T-helper 9 cell (primary cell): ENCODE measurements at regions not wholly inside any gene's neighbourhood (a gene's known extent, or its start where the extent isn't known, plus 50 kb on each side); places are given as distances from the start of the nearest gene placed in this dataset.
"Not testable (repeated sequence)": the region's sequence is repeated elsewhere in the genome, so short reads cannot be mapped to it uniquely, and the experiment has no call there.

Experiments used
- DNase-seq: peaks from one replicate; pipeline ENCODE4 v3.0.0-alpha.2; 2020

- DNase-seq, result no peak
These were observed 160.5 kb upstream of the C2CD4B start for GRCh38 chr15:62325597-62325996.

- no peak for DNase-seq
These were observed 161.5 kb upstream of the C2CD4B start for GRCh38 chr15:62326460-62327011.

GRCh38 chr15:62327406-62327805, 162.3 kb upstream of the C2CD4B start:
- DNase-seq, result no peak

- DNase-seq, result not testable (repeated sequence)
These were observed 167.4 kb upstream of the C2CD4B start for GRCh38 chr15:62332472-62332871.

GRCh38 chr15:62334536-62334935, 169.5 kb upstream of the C2CD4B start:
- no peak for DNase-seq

DNA sequence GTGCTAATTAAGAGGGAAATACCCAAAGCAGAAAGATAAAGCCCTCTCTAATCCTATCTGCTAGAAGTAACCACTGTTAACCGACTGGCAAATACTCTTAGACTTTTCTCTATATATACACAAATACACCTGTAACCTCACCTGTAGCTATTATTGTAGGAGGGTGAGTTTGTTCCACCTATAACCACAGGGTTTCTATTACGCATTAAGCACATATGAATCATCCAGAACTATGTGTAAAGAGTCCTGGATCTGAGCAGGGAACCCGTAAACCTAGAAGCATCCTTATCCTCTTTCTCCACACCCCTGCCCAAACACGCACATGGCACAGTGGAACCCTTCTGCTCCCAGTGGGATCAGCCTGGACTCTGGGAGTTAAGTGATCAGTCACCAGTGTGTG, 172.8 kb upstream of the C2CD4B start:
- DNase-seq, result no peak

GRCh38 chr15:62338497-62338896, 173.4 kb upstream of the C2CD4B start:
- DNase-seq, result no peak

DNA sequence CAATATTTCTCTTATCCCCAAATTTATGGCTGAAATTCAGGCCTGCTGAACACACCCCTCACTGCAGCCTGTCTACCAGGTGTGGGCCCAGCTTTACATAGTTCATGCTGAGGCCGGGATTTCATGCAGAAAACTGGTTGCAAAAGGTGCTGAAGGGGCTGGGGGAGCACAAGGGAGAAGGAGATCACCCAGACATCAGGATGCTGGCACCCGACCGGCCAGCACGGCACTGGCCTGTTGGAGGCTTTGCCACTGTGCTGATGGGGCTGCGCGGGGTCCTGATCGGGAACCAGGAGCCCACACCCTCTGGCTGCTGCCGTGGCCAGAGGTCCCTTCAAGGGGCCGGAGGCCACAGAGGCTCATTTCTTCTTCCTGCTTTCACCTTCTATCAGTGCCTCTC, 177.9 kb upstream of the C2CD4B start:
- DNase-seq, result no peak

DNA sequence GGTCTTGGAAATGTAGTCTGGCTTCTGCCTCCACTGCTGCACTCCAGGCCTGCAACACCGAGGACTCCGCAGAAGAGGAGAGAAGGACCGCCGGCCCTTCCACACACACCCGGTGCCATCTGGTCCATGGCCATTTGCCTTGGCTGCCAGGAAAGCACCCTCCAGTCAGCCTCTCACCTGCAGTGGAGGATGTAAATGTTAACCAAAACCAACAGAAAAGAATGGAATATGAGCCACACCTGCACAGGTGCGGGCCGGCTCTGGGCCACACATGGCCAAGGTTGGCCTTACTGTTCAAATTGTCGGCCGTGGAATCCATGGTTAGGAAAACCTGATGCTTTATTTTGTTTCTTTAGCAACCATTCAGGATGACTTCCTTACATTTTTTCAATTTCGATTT, 178.3 kb upstream of the C2CD4B start:
- no peak for DNase-seq

- DNase-seq, result peak; percentile 26
These were observed 179.9 kb upstream of the C2CD4B start for GRCh38 chr15:62344806-62345539.

DNA sequence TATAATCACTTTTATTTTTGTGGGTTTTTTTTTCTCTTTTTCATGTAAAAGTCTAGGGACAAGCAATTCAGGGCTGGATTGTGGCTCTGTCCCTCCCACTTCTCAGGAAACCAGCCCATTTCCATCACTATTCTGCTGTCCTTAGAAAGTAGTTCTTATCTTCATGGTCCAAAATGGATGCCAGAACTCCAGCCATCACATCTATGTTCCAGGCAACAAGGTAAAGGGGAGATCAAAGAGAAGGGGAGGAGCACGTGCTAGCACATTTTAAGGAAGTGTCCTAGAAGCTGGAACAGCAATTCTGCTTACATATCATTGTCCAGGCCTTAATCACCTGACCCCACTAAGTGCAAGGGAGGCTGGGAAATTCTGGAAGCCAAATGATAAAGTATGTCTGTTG, 181.1 kb upstream of the C2CD4B start:
- DNase-seq, result no peak

DNA sequence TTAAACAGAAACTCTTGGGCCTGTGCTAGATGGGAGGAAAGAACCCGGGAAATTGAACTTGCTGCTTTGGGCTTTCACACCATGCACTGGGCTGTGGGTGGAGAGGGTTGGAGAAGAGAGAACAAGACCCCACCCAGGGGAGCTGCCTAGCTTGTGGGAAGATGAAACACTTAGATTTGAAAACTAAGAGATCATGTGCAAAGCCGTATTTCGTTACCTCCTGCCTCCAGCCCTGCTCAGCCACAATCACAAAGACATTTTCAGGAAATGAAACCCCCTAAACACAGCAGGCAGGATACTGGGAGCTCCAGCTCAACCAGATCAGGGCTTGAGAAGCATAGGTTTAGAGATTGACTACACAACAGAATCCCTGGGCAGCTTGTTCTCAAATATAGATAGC, 183.0 kb upstream of the C2CD4B start:
- no peak for DNase-seq

GRCh38 chr15:62348623-62349022, 183.5 kb upstream of the C2CD4B start:
- no peak for DNase-seq

DNA sequence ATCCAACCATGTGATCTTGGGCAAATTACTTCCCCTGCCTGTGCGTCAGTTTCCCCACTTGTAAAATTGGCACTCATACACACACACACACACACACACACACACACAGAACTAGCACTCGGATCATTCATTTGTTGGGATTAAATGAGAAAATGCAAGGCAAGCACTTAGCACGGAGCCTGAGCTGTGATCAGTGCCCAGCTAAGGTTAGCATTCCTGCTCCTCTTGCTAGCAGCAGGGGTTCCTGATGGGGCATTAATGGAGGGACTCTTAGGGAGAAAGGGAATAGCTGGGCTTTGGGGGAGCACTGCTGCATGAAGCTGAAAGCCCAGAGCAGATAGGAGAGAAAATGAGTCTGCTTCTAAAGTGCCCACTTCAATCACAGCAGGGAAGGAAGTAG, 187.7 kb upstream of the C2CD4B start:
- DNase-seq, result no peak

DNA sequence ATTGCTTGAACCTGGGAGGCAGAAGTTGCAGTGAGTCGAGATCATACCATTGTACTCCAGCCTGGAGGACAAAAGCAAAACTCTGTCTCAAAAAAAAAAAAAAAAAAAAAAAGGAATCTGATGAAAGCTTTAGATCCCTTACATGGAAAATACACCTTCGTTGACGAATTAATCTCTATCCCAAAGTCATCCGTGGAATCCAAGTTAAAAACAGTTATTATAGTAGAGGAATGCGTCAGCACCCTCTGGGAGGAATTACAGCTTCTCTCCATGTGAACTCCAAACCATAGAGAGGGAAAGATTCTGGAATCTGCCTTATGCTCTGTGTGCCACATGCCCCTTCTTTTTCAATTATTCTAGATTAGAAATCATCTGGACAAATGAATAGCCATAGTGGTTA, 192.3 kb upstream of the C2CD4B start:
- DNase-seq, result no peak

DNA sequence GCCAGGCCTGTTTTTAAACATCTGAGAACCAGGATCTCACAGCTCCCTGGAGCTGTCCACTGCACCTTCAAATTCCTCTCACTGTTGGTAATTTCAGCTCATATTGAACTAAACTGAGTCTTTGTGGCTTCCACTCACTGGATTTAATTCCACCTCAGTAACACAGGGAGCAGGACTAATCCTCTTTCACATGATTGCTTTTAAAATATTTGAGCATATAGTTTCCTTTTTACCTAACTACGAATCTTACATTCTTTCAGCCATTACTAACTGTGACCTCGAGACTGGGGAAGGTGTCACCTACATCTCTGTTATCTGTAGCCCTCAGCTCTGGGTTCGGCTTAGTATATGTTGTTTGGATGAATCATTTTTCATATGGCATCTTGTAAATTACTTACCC, 194.3 kb upstream of the C2CD4B start:
- no peak for DNase-seq

DNA sequence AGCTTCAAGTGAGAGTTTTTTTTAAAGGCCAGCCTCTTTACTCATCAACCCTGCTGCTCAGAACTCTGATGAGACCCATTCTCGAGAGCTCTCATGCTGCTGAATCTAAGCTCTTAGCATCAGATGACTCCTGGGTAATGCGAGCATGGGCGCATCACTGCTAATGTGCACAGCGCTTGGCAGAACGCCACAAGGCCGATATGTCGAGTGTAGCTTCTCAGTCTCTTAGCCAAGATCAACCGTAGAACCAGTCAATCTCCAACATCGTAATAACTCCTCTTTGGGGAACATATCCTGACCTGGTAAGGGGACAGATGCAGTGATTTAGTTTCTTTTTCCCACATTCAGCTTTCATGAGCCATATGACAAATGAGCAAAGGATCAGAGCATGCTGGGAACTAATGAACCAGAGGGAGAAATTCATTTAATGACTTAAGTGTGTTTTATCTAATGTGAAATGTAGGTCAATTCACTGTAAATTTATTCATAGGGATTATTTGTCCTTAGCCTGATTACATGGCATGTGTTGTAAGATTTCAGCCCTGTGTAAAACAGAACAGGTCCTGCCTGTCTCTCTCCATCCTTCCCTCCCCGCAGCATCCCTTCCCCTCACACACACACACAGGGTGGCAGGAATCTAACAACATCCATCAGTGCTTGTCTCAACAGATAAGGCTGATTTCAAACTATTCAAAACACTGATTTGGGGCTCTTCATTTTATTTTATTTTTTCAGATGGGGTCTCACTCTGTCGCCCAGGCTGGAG, 195.4 kb upstream of the C2CD4B start:
- no peak for DNase-seq

DNA sequence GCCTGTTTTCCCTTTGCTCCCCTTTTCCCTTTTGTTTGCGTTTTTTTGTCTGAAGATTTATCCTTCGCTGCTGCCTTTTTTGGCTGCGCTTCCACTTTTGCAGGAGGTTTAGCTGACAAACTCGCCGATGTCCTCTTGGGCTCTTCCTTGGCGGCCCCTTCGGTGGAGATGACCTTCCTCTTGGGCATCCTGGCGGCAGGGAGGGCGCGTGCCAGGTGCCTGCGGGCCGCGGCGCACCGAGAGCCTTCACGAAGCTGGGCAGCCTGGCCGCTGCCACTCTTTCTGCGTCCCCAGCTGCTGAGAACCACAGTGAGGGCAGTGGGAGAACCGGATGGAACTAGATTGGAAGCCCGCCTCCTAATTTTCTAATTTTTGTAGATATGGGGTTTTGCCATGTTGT, 197.1 kb upstream of the C2CD4B start:
- DNase-seq, result no peak

DNA sequence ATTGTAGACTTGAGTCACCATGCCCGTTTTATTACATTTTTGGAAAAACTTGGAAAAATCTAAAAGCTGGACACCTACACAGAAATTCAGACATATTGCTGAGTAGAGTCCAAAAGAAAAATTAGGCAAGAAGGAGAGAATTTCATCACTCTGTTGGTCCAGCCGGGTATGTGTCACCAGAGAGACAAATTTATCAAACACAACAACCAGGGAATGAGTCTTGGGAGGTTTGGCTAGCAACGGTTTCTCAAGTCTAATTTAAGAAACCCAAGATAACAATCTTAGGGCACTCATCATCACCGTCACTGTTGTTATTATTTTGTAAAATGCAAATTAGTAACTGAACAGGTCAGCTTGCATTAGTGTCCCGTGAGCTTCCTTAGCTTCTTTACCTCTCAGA, 197.5 kb upstream of the C2CD4B start:
- no peak for DNase-seq

GRCh38 chr15:62363913-62364312, 198.8 kb upstream of the C2CD4B start:
- DNase-seq, result no peak

- DNase-seq, result no peak
These were observed 200.8 kb upstream of the C2CD4B start for GRCh38 chr15:62365795-62366442.

DNA sequence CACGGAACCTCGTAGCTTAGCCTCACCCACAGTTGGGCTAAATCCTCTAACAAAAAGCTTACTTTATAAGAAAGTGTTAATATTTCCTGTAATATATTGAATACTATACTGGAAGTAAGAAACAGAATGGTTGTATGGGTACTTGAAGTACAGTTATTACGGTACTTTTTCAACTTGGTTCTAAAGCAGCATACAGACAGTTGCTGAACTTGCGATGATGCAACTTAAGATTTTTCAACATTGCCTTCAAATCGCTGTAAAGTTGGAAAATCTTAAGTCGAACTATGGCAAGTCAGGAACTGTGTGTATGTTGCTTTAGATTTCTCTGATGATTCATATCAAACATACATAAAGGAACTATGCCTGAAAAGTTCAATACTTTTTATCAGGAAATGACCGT, 204.4 kb upstream of the C2CD4B start:
- no peak for DNase-seq

DNA sequence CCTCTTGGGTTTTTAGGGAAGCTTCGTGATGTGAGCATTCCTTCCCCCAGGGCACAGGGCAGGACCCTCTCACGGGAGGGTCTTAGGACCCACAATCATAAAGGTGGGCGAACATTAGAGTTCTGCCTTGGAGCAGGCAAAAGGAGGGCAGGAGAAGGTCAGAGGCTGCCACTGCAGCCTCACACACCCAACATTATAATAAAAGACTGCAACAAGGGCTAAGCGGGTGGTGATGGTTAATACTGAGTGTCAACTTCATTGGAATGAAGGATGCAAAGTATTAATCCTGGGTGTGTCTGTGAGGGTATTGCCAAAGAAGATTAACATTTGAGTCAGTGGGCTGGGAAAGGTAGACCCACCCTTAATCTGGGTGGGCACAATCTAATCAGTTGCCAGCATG, 206.6 kb upstream of the C2CD4B start:
- DNase-seq, result not testable (repeated sequence)
